ENCODE measurements at regions not wholly inside any gene's neighbourhood (a gene's known extent, or its start where the extent isn't known, plus 50 kb on each side); places are given as distances from the start of the nearest gene placed in this dataset.

GRCh38 chr22:47373648-47374272, 611.3 kb downstream of the TBC1D22A start:
- no peak for DNase-seq (ENCODE audit: low spot score)

- DNase-seq (ENCODE audit: low spot score), result no peak
Observed at GRCh38 chr22:47372596-47373385, 610.3 kb downstream of the TBC1D22A start.

- no peak for DNase-seq (ENCODE audit: low spot score)
Observed at GRCh38 chr22:47372111-47372581, 609.7 kb downstream of the TBC1D22A start.

GRCh38 chr22:47371263-47372090, 609.0 kb downstream of the TBC1D22A start:
- DNase-seq (ENCODE audit: low spot score), result no peak

DNA sequence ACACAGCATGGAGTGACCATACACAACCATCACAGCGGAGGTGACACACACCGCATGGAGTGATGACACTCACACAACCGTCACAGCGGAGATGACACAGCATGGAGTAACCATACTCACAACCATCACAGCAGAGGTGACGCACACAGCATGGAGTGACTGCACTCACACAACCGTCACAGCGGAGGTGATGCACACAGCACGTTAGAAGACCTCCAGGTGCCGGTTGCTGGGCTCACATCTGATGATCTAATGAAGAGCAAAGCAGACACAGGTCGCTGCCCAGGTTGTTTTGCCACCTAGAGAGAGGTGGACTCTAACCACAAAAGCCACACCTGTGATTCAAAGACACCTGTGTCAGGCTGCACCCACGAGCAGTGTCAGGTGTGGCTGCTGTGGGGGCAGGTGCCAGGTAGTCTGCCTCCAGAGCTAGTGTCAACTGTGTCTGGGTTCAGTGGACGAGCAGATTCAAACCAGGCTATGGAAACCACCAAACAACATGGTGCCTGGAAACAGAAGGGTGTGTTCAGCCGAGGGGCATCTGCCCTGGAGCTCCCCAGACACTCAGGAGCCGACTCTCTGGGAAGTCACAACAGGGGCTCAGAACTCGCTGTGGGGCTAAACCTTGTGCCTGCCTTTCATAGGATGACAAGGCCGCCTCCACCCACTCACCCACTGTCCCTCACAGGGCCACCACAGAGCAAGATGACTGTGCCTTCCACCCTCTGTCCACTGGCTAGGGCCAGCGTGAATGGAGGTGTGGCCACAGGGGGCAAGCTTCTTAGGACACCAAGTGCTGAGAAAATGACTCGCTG, 608.2 kb downstream of the TBC1D22A start:
- no peak for DNase-seq (ENCODE audit: low spot score)

DNA sequence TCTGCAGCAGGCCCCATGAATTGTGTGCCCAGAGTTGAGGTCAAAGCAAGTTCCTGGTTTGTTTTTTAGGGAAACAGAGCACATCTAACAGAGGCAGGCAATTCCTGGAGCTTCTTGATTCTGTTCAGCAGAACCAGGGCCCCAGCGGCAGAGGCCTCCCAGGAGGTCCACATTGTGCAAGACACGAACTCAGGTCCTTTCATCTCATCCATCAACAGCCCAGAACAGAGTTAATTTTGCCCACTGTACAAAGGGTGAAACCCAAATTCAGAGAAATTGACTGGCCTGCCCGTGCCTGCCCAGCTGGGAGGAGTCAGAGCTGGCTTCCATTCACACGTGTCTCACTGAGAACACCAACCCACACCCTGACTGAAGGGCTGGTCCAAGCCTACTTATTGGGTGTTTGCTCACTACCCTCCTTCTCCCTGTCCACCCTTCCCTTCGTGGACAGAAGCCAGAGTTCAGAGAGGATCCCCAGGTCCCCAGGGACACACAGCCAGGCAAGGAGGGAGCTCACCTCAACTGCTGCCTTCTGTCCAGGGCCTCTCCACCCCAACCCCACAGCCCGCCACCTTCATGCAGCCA, 607.1 kb downstream of the TBC1D22A start:
- no peak for DNase-seq (ENCODE audit: low spot score)

GRCh38 chr22:47369020-47369419, 606.6 kb downstream of the TBC1D22A start:
- no peak for DNase-seq (ENCODE audit: low spot score)

GRCh38 chr22:47367993-47368945, 605.8 kb downstream of the TBC1D22A start:
- DNase-seq (ENCODE audit: low spot score), result no peak

- DNase-seq (ENCODE audit: low spot score), result no peak
Observed at GRCh38 chr22:47367107-47367690, 604.7 kb downstream of the TBC1D22A start.

GRCh38 chr22:47366026-47366767, 603.7 kb downstream of the TBC1D22A start:
- no peak for DNase-seq (ENCODE audit: low spot score)

GRCh38 chr22:47361247-47361646, 598.8 kb downstream of the TBC1D22A start:
- DNase-seq (ENCODE audit: low spot score), result no peak

GRCh38 chr22:47357493-47357892, 595.0 kb downstream of the TBC1D22A start:
- DNase-seq (ENCODE audit: low spot score), result no peak

GRCh38 chr22:47357086-47357485, 594.6 kb downstream of the TBC1D22A start:
- no peak for DNase-seq (ENCODE audit: low spot score)

DNA sequence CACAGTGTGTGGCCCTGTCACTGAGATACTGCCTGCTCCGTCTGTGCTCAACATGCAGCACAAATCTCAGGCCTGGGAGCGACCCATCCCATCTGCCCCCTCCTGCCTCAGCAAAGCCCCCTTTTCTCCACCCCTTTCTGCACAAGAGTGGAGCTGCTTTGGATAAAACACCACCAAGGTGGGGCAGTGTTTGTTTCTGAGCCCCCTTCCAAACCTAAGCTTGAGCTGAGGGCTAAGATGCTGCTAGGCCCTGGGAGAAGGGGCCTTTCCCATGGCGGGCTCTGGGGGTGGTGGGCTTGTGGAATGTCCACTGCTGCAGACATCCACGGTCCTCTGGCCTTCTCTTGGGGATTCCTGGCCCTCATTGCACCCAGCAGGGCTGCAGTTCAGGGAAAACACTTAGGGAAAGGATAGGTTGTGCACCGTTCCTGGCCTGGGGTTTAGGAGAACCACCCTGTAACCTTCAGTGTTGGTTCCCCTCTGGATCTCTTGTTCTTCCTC, 594.1 kb downstream of the TBC1D22A start:
- no peak for DNase-seq (ENCODE audit: low spot score)

- no peak for DNase-seq (ENCODE audit: low spot score)
Observed at GRCh38 chr22:47355776-47356510, 593.5 kb downstream of the TBC1D22A start.

DNA sequence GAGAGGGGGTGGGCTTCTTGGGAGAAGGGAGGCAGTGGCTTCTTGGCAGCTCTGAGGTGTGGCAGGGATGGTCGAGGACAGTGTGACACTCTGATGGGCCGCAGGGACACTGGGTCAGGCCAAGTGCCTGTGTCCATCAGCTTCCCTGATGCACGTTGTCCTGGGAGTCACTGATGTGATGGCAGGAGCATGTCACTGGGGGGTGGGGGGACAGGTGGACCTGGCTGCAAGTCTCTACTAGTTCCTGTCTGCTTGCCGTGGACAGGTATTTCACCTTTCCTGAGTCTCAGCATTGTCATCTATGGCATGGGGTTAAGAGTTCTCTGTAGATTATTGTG, 592.9 kb downstream of the TBC1D22A start:
- DNase-seq (ENCODE audit: low spot score), result no peak

DNA sequence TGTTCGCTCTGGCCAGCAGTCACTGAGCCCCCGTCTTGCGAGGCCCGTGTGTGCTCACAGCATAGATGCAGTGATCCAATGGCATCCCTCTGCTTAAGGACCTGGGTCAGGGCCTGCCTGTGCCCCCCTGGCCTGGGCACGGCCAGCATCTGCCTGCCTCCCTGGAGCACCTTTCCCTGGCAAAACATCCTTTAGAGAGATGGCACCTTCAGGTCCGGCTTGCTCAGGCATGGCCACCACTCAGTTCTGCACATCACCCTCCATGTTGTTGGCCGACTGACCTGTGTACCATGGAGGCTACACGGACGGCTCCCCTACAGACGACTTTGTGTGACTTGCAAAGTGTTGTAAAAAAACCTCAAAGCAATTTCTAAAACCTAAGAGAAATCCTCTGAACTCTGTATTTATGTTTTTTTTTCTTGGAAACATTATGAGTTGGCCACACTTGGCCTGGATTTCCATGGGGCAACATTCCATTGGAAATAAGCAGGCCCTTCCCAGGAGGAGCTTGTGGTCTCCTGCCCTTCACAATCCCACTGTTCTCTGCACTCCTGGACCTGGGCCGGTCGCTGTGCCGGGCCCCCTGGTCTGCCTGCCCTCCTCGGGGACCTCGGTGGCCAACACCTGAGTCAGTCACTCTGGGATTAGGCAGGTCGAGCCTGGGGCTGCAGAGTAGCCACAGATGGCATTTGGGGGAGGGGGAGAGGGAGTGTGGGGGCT, 592.4 kb downstream of the TBC1D22A start:
- no peak for DNase-seq (ENCODE audit: low spot score)

Data from AG08396 (cell line).